ENCODE measurements at regions not wholly inside any gene's neighbourhood (a gene's known extent, or its start where the extent isn't known, plus 50 kb on each side); places are given as distances from the start of the nearest gene placed in this dataset.

GRCh38 chr1:81391125-81391828 lies 409.5 kb upstream of the ADGRL2 start:
- Mint-ChIP-seq H3K27me3 (ENCODE audit: unreplicated experiment) (no peaks in the 10 kb centered on the region), H3K4me3 (ENCODE audit: unreplicated experiment) (no peak overlapping the region), H3K27ac (ENCODE audit: unreplicated experiment) (no peak overlapping the region), H3K36me3 (ENCODE audit: unreplicated experiment) (no peaks in the 10 kb centered on the region), H3K9me3 (ENCODE audit: unreplicated experiment) (peaks cover 4% of the 10 kb centered on the region), H3K4me1 (ENCODE audit: unreplicated experiment) (no peaks in the 10 kb centered on the region)
- no peak for TF ChIP-seq CTCF (IDR thresholded peaks at IDR 0.05)
- no peak for DNase-seq (ENCODE audit: extremely low spot score, unreplicated experiment)

GRCh38 chr1:81388435-81388834 lies 412.3 kb upstream of the ADGRL2 start:
- H3K4me3 Mint-ChIP-seq (ENCODE audit: unreplicated experiment), result no peak overlapping the region
- no peak overlapping the region for H3K27ac Mint-ChIP-seq (ENCODE audit: unreplicated experiment)

GRCh38 chr1:81387446-81387845 lies 413.3 kb upstream of the ADGRL2 start:
- H3K4me1 Mint-ChIP-seq (ENCODE audit: unreplicated experiment), result no peaks in the 10 kb centered on the region
- no peak for DNase-seq (ENCODE audit: extremely low spot score, unreplicated experiment)
- H3K36me3 Mint-ChIP-seq (ENCODE audit: unreplicated experiment), result no peaks in the 10 kb centered on the region
- H3K9me3 Mint-ChIP-seq (ENCODE audit: unreplicated experiment), result peaks cover 4% of the 10 kb centered on the region
- no peaks in the 10 kb centered on the region for H3K27me3 Mint-ChIP-seq (ENCODE audit: unreplicated experiment)
- TF ChIP-seq CTCF (IDR thresholded peaks at IDR 0.05), result no peak
- no peak overlapping the region for H3K27ac Mint-ChIP-seq (ENCODE audit: unreplicated experiment)
- H3K4me3 Mint-ChIP-seq (ENCODE audit: unreplicated experiment), result no peak overlapping the region

More at GRCh38 chr1:81388435-81388834, 412.3 kb upstream of the ADGRL2 start:
- DNase-seq (ENCODE audit: extremely low spot score, unreplicated experiment), result no peak
- Mint-ChIP-seq H3K9me3 (ENCODE audit: unreplicated experiment) (peaks cover 4% of the 10 kb centered on the region), H3K36me3 (ENCODE audit: unreplicated experiment) (no peaks in the 10 kb centered on the region), H3K4me1 (ENCODE audit: unreplicated experiment) (no peaks in the 10 kb centered on the region), H3K27me3 (ENCODE audit: unreplicated experiment) (no peaks in the 10 kb centered on the region)
- TF ChIP-seq CTCF (IDR thresholded peaks at IDR 0.05), result no peak

- Mint-ChIP-seq H3K9me3 (ENCODE audit: unreplicated experiment) (no peaks in the 10 kb centered on the region), H3K4me1 (ENCODE audit: unreplicated experiment) (no peaks in the 10 kb centered on the region), H3K4me3 (ENCODE audit: unreplicated experiment) (no peak overlapping the region), H3K27ac (ENCODE audit: unreplicated experiment) (no peak overlapping the region), H3K36me3 (ENCODE audit: unreplicated experiment) (no peaks in the 10 kb centered on the region), H3K27me3 (ENCODE audit: unreplicated experiment) (no peaks in the 10 kb centered on the region)
- no peak for TF ChIP-seq CTCF (IDR thresholded peaks at IDR 0.05)
- DNase-seq (ENCODE audit: extremely low spot score, unreplicated experiment), result no peak
Observed at GRCh38 chr1:81382561-81382960, 418.2 kb upstream of the ADGRL2 start.

- H3K9me3 Mint-ChIP-seq (ENCODE audit: unreplicated experiment), result no peaks in the 10 kb centered on the region
- H3K27me3 Mint-ChIP-seq (ENCODE audit: unreplicated experiment), result no peaks in the 10 kb centered on the region
- H3K4me1 Mint-ChIP-seq (ENCODE audit: unreplicated experiment), result no peaks in the 10 kb centered on the region
- H3K36me3 Mint-ChIP-seq (ENCODE audit: unreplicated experiment), result no peaks in the 10 kb centered on the region
- H3K4me3 Mint-ChIP-seq (ENCODE audit: unreplicated experiment), result no peak overlapping the region
- H3K27ac Mint-ChIP-seq (ENCODE audit: unreplicated experiment), result no peak overlapping the region
- no peak for TF ChIP-seq CTCF (IDR thresholded peaks at IDR 0.05)
- no peak for DNase-seq (ENCODE audit: extremely low spot score, unreplicated experiment)
Observed at GRCh38 chr1:81381881-81382280, 418.9 kb upstream of the ADGRL2 start.
